Smooth muscle cell (in vitro differentiated cells): ENCODE measurements at regions not wholly inside any gene's neighbourhood (a gene's known extent, or its start where the extent isn't known, plus 50 kb on each side); places are given as distances from the start of the nearest gene placed in this dataset.

Source experiments
- DNase-seq: peaks from one replicate; lab custom pipeline; 2025; ENCODE audit not compliant: unreplicated experiment; lab: John Stamatoyannopoulos, UW
- H2AFZ ChIP-seq: fragments of 200-600 bp; sonication (generic); 2 replicates; pipeline ENCODE4 v1.6.0; 2016; ENCODE audit warnings: antibody characterized with exemption, low read depth, mild to moderate bottlenecking
- H3F3A ChIP-seq: fragments of 200-600 bp; sonication (generic); 2 replicates; pipeline ENCODE4 v1.6.0; 2017; ENCODE audit warnings: antibody characterized with exemption, low read depth
- H3K27ac ChIP-seq: fragments of 200-600 bp; sonication (generic); 2 replicates; pipeline ENCODE4 v1.5.1; 2016; ENCODE audit warnings: low read depth, mild to moderate bottlenecking
- H3K27me3 ChIP-seq: fragments of 200-600 bp; sonication (generic); 2 replicates; pipeline ENCODE4 v1.6.1; 2016; ENCODE audit warnings: low read depth, mild to moderate bottlenecking
- H3K36me3 ChIP-seq: fragments of 200-600 bp; sonication (generic); 2 replicates; pipeline ENCODE4 v1.5.1; 2016; ENCODE audit warnings: low read depth
- H3K4me1 ChIP-seq: fragments of 200-600 bp; sonication (generic); 2 replicates; pipeline ENCODE4 v1.5.1; 2016; ENCODE audit warnings: low read depth
- H3K4me2 ChIP-seq: fragments of 200-600 bp; sonication (generic); 2 replicates; pipeline ENCODE4 v1.6.0; 2016; ENCODE audit warnings: mild to moderate bottlenecking
- H3K4me3 ChIP-seq: fragments of 200-600 bp; sonication (generic); 2 replicates; pipeline ENCODE4 v1.5.1; 2016; ENCODE audit warnings: mild to moderate bottlenecking
- H3K79me2 ChIP-seq: fragments of 200-600 bp; sonication (generic); 2 replicates; pipeline ENCODE4 v1.6.0; 2016; ENCODE audit warnings: low read depth, mild to moderate bottlenecking
- H3K9ac ChIP-seq: fragments of 200-600 bp; sonication (generic); 2 replicates; pipeline ENCODE4 v1.6.0; 2016; ENCODE audit warnings: low read depth
- H3K9me3 ChIP-seq: fragments of 200-600 bp; sonication (generic); replicated peaks from 2 replicates; pipeline ENCODE4 v1.5.1; 2016; ENCODE audit warnings: low read depth
- H4K20me1 ChIP-seq: fragments of 200-600 bp; sonication (generic); 2 replicates; pipeline ENCODE4 v1.6.0; 2016; ENCODE audit warnings: low read depth
- CTCF ChIP-seq: fragments of 200-600 bp; sonication (generic); IDR thresholded peaks from 2 replicates; pipeline ENCODE4 v1.5.1; 2017; ENCODE audit warnings: borderline replicate concordance, mild to moderate bottlenecking, antibody characterized with exemption; ENCODE audit not compliant: insufficient read depth, poor library complexity, severe bottlenecking
- WGBS: methylation state at CpG from one replicate; pipeline ENCODE4 v1.1.7; 2016; ENCODE audit warnings: low lambda C conversion rate; 5-methylcytosine and 5-hydroxymethylcytosine counted together

DNA sequence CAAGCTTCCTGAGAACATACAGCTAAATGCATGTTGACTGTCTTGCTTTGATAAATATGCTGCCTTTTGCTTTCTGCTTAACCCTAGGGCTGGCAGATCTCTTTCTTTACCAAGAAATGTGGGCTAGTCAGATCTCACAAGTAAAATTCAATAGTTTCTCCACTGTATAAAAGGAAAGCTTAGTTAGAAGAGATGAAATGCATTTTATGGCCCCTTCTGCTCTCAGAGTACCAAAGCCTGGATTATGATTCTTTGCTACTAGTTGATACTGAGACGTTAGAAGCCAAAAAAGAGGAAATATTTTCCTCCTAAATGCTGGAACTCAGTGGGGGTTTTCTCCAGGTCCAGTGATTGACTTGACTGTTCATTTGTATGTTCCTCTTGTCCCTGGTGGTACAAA, 552.7 kb downstream of the SNAPC1 start:
- Histone ChIP-seq H4K20me1 (no peaks in the 10 kb centered on the region), H3K4me2 (no peak overlapping the region), H3F3A (no peaks in the 10 kb centered on the region), H3K27ac (no peak overlapping the region), H3K79me2 (no peaks in the 10 kb centered on the region), H2AFZ (no peak overlapping the region), H3K36me3 (no peaks in the 10 kb centered on the region), H3K4me3 (no peak overlapping the region), H3K4me1 (no peaks in the 10 kb centered on the region), H3K9ac (no peak overlapping the region), H3K9me3 (no peaks in the 10 kb centered on the region), H3K27me3 (no peaks in the 10 kb centered on the region)
- 34% methylated on average over 1 of the region's 1 CpG for WGBS
- DNase-seq = no peak
- TF ChIP-seq CTCF = no peak

GRCh38 chr14:62315631-62316030, 553.4 kb downstream of the SNAPC1 start:
- 89% methylated on average over 2 of the region's 2 CpGs for WGBS
- H2AFZ ChIP-seq = no peak overlapping the region

DNA sequence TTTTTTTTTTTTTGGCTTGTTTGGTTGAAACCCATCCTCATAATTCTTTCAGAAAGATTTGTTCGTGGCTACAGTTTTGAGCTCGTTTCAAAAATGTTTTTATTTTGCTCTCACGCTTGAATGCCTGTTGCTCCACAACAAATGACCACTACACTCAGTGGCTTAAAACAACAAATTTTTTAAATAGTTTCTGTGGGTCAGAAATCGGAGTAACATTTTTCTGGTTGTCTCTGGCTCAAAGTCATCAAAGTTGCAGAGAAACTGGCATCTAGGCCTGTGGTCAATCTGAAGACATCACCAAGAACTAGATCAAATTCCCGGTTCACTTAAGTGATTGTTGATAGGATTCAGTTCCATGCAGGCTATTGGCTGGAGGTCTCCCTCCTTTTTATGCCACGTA, 560.0 kb downstream of the SNAPC1 start:
- H3K9ac ChIP-seq = no peak overlapping the region
- H3F3A ChIP-seq = no peaks in the 10 kb centered on the region
- no peaks in the 10 kb centered on the region for H3K36me3 ChIP-seq
- DNase-seq = no peak
- TF ChIP-seq CTCF = no peak
- H3K27ac ChIP-seq = no peak overlapping the region
- H3K4me3 ChIP-seq = no peak overlapping the region
- no peaks in the 10 kb centered on the region for H4K20me1 ChIP-seq
- no peak overlapping the region for H3K4me2 ChIP-seq
- WGBS = 82% methylated on average over 6 of the region's 6 CpGs
- no peaks in the 10 kb centered on the region for H3K4me1 ChIP-seq
- H2AFZ ChIP-seq = no peak overlapping the region
- no peaks in the 10 kb centered on the region for H3K9me3 ChIP-seq
- H3K79me2 ChIP-seq = no peaks in the 10 kb centered on the region
- H3K27me3 ChIP-seq = no peaks in the 10 kb centered on the region

More at GRCh38 chr14:62315631-62316030, 553.4 kb downstream of the SNAPC1 start:
- Histone ChIP-seq H4K20me1 (no peaks in the 10 kb centered on the region), H3K9me3 (no peaks in the 10 kb centered on the region), H3K9ac (no peak overlapping the region), H3K36me3 (no peaks in the 10 kb centered on the region), H3K4me3 (no peak overlapping the region), H3K79me2 (no peaks in the 10 kb centered on the region), H3K27ac (no peak overlapping the region), H3K4me1 (no peaks in the 10 kb centered on the region), H3K4me2 (no peak overlapping the region), H3F3A (no peaks in the 10 kb centered on the region), H3K27me3 (no peaks in the 10 kb centered on the region)
- no peak for DNase-seq
- TF ChIP-seq CTCF = no peak

GRCh38 chr14:62329427-62329826, 567.2 kb downstream of the SNAPC1 start:
- Histone ChIP-seq H3K4me3 (no peak overlapping the region), H3K9me3 (peaks cover 13% of the 10 kb centered on the region), H3K4me2 (no peak overlapping the region), H3K9ac (no peak overlapping the region), H3K79me2 (no peaks in the 10 kb centered on the region), H3K36me3 (no peaks in the 10 kb centered on the region), H3K27me3 (no peaks in the 10 kb centered on the region), H4K20me1 (no peaks in the 10 kb centered on the region), H3K4me1 (no peaks in the 10 kb centered on the region), H3K27ac (peak overlapping the region; percentile 15), H3F3A (no peaks in the 10 kb centered on the region), H2AFZ (no peak overlapping the region)
- DNase-seq = no peak
- no peak for TF ChIP-seq CTCF
- 43% methylated on average over 2 of the region's 2 CpGs for WGBS
